ENCODE measurements at regions not wholly inside any gene's neighbourhood (a gene's known extent, or its start where the extent isn't known, plus 50 kb on each side); places are given as distances from the start of the nearest gene placed in this dataset.
A peak's percentile ranks its signal among the peaks of the same experiment; 100 is the strongest.

- no CpG with 5 or more reads among the region's 3 CpGs for WGBS (ENCODE audit: insufficient coverage)
- peaks cover 4% of the 10 kb centered on the region for H3K4me1 ChIP-seq (ENCODE audit: control insufficient read depth, insufficient read depth, low read length)
- no peak for DNase-seq
- H3K9me3 ChIP-seq (replicated peaks; ENCODE audit: control insufficient read depth, low read depth, low read length) = peaks cover 8% of the 10 kb centered on the region
- no peaks in the 10 kb centered on the region for H3K27me3 ChIP-seq (ENCODE audit: control insufficient read depth, insufficient read depth, low read length)
- H3K27ac ChIP-seq (ENCODE audit: low read length) = no peak overlapping the region
- H3K4me3 ChIP-seq (ENCODE audit: low read length) = no peak overlapping the region
- H3K36me3 ChIP-seq (ENCODE audit: control insufficient read depth, insufficient read depth, low read length) = no peaks in the 10 kb centered on the region
Observed at GRCh38 chr4:124907881-124908280, 195.3 kb upstream of the ANKRD50 start.

GRCh38 chr4:124905441-124905840 is 192.9 kb upstream of the ANKRD50 start:
- H3K9me3 ChIP-seq (replicated peaks; ENCODE audit: control insufficient read depth, low read depth, low read length) = no peaks in the 10 kb centered on the region
- no peak for DNase-seq
- H3K27ac ChIP-seq (ENCODE audit: low read length) = peak overlapping the region; percentile 79
- peaks cover 9% of the 10 kb centered on the region for H3K4me1 ChIP-seq (ENCODE audit: control insufficient read depth, insufficient read depth, low read length)
- H3K36me3 ChIP-seq (ENCODE audit: control insufficient read depth, insufficient read depth, low read length) = no peaks in the 10 kb centered on the region
- no CpG with 5 or more reads among the region's 4 CpGs for WGBS (ENCODE audit: insufficient coverage)
- no peak overlapping the region for H3K4me3 ChIP-seq (ENCODE audit: low read length)
- no peaks in the 10 kb centered on the region for H3K27me3 ChIP-seq (ENCODE audit: control insufficient read depth, insufficient read depth, low read length)

- Histone ChIP-seq H3K36me3 (ENCODE audit: control insufficient read depth, insufficient read depth, low read length) (no peaks in the 10 kb centered on the region), H3K27ac (ENCODE audit: low read length) (peak overlapping the region; percentile 79), H3K4me1 (ENCODE audit: control insufficient read depth, insufficient read depth, low read length) (peaks cover 9% of the 10 kb centered on the region), H3K27me3 (ENCODE audit: control insufficient read depth, insufficient read depth, low read length) (no peaks in the 10 kb centered on the region), H3K9me3 (replicated peaks; ENCODE audit: control insufficient read depth, low read depth, low read length) (no peaks in the 10 kb centered on the region), H3K4me3 (ENCODE audit: low read length) (no peak overlapping the region)
- DNase-seq = peak; percentile 30
Observed at GRCh38 chr4:124904723-124905388, 192.3 kb upstream of the ANKRD50 start.

- WGBS (ENCODE audit: insufficient coverage) = no CpG with 5 or more reads among the region's 6 CpGs
- Histone ChIP-seq H3K27me3 (ENCODE audit: control insufficient read depth, insufficient read depth, low read length) (no peaks in the 10 kb centered on the region), H3K27ac (ENCODE audit: low read length) (peak overlapping the region; percentile 83), H3K4me3 (ENCODE audit: low read length) (no peak overlapping the region), H3K36me3 (ENCODE audit: control insufficient read depth, insufficient read depth, low read length) (no peaks in the 10 kb centered on the region), H3K4me1 (ENCODE audit: control insufficient read depth, insufficient read depth, low read length) (peaks cover 9% of the 10 kb centered on the region), H3K9me3 (replicated peaks; ENCODE audit: control insufficient read depth, low read depth, low read length) (no peaks in the 10 kb centered on the region)
- DNase-seq = peak; percentile 94
Observed at GRCh38 chr4:124903995-124904722, 191.6 kb upstream of the ANKRD50 start.

- Histone ChIP-seq H3K4me1 (ENCODE audit: control insufficient read depth, insufficient read depth, low read length) (peaks cover 9% of the 10 kb centered on the region), H3K9me3 (replicated peaks; ENCODE audit: control insufficient read depth, low read depth, low read length) (no peaks in the 10 kb centered on the region), H3K27ac (ENCODE audit: low read length) (no peak overlapping the region), H3K36me3 (ENCODE audit: control insufficient read depth, insufficient read depth, low read length) (no peaks in the 10 kb centered on the region), H3K27me3 (ENCODE audit: control insufficient read depth, insufficient read depth, low read length) (no peaks in the 10 kb centered on the region), H3K4me3 (ENCODE audit: low read length) (no peak overlapping the region)
- WGBS (ENCODE audit: insufficient coverage) = no CpG with 5 or more reads among the region's 1 CpG
- peak; percentile 73 for DNase-seq
Observed at GRCh38 chr4:124902001-124902515, 189.5 kb upstream of the ANKRD50 start.

- Histone ChIP-seq H3K27me3 (ENCODE audit: control insufficient read depth, insufficient read depth, low read length) (no peaks in the 10 kb centered on the region), H3K4me1 (ENCODE audit: control insufficient read depth, insufficient read depth, low read length) (peaks cover 9% of the 10 kb centered on the region), H3K36me3 (ENCODE audit: control insufficient read depth, insufficient read depth, low read length) (no peaks in the 10 kb centered on the region), H3K27ac (ENCODE audit: low read length) (no peak overlapping the region), H3K4me3 (ENCODE audit: low read length) (no peak overlapping the region), H3K9me3 (replicated peaks; ENCODE audit: control insufficient read depth, low read depth, low read length) (no peaks in the 10 kb centered on the region)
- 91% methylated on average over 3 of the region's 5 CpGs for WGBS (ENCODE audit: insufficient coverage)
- DNase-seq = peak; percentile 4
Observed at GRCh38 chr4:124899997-124900396, 187.5 kb upstream of the ANKRD50 start.

- H3K36me3 ChIP-seq (ENCODE audit: control insufficient read depth, insufficient read depth, low read length) = no peaks in the 10 kb centered on the region
- H3K4me3 ChIP-seq (ENCODE audit: low read length) = no peak overlapping the region
- no peaks in the 10 kb centered on the region for H3K4me1 ChIP-seq (ENCODE audit: control insufficient read depth, insufficient read depth, low read length)
- no peaks in the 10 kb centered on the region for H3K27me3 ChIP-seq (ENCODE audit: control insufficient read depth, insufficient read depth, low read length)
- DNase-seq = no peak
- no CpG with 5 or more reads among the region's 3 CpGs for WGBS (ENCODE audit: insufficient coverage)
- H3K9me3 ChIP-seq (replicated peaks; ENCODE audit: control insufficient read depth, low read depth, low read length) = no peaks in the 10 kb centered on the region
- no peak overlapping the region for H3K27ac ChIP-seq (ENCODE audit: low read length)
Observed at GRCh38 chr4:124890522-124890921, 178.0 kb upstream of the ANKRD50 start.

- WGBS (ENCODE audit: insufficient coverage) = no CpG with 5 or more reads among the region's 3 CpGs
- Histone ChIP-seq H3K4me3 (ENCODE audit: low read length) (no peak overlapping the region), H3K27me3 (ENCODE audit: control insufficient read depth, insufficient read depth, low read length) (no peaks in the 10 kb centered on the region), H3K36me3 (ENCODE audit: control insufficient read depth, insufficient read depth, low read length) (no peaks in the 10 kb centered on the region), H3K4me1 (ENCODE audit: control insufficient read depth, insufficient read depth, low read length) (no peaks in the 10 kb centered on the region), H3K9me3 (replicated peaks; ENCODE audit: control insufficient read depth, low read depth, low read length) (no peaks in the 10 kb centered on the region), H3K27ac (ENCODE audit: low read length) (no peak overlapping the region)
- no peak for DNase-seq
Observed at GRCh38 chr4:124887739-124888138, 175.2 kb upstream of the ANKRD50 start.

- Histone ChIP-seq H3K4me1 (ENCODE audit: control insufficient read depth, insufficient read depth, low read length) (no peaks in the 10 kb centered on the region), H3K27ac (ENCODE audit: low read length) (no peak overlapping the region), H3K4me3 (ENCODE audit: low read length) (no peak overlapping the region), H3K36me3 (ENCODE audit: control insufficient read depth, insufficient read depth, low read length) (no peaks in the 10 kb centered on the region), H3K27me3 (ENCODE audit: control insufficient read depth, insufficient read depth, low read length) (no peaks in the 10 kb centered on the region), H3K9me3 (replicated peaks; ENCODE audit: control insufficient read depth, low read depth, low read length) (no peaks in the 10 kb centered on the region)
- DNase-seq = no peak
- WGBS (ENCODE audit: insufficient coverage) = no CpG with 5 or more reads among the region's 2 CpGs
Observed at GRCh38 chr4:124884316-124884715, 171.8 kb upstream of the ANKRD50 start.

- Histone ChIP-seq H3K4me3 (ENCODE audit: low read length) (no peak overlapping the region), H3K27ac (ENCODE audit: low read length) (no peak overlapping the region), H3K27me3 (ENCODE audit: control insufficient read depth, insufficient read depth, low read length) (no peaks in the 10 kb centered on the region), H3K36me3 (ENCODE audit: control insufficient read depth, insufficient read depth, low read length) (no peaks in the 10 kb centered on the region), H3K4me1 (ENCODE audit: control insufficient read depth, insufficient read depth, low read length) (no peaks in the 10 kb centered on the region), H3K9me3 (replicated peaks; ENCODE audit: control insufficient read depth, low read depth, low read length) (no peaks in the 10 kb centered on the region)
- no peak for DNase-seq
- WGBS (ENCODE audit: insufficient coverage) = 100% methylated on average over 2 of the region's 4 CpGs
Observed at GRCh38 chr4:124883632-124884031, 171.1 kb upstream of the ANKRD50 start.

All from muscle of leg (tissue), 3 donors.